WI38 (cell line): ENCODE measurements at regions not wholly inside any gene's neighbourhood (a gene's known extent, or its start where the extent isn't known, plus 50 kb on each side); places are given as distances from the start of the nearest gene placed in this dataset.

Experiments
- H3K4me3 ChIP-seq: 2 replicates; pipeline ENCODE4 v1.5.1; 2011; ENCODE audit warnings: low read depth, mild to moderate bottlenecking, control low read depth, low read length
- TF ChIP-seq, protein P1 (sequence below): IDR thresholded peaks from 2 replicates; pipeline ENCODE4 v1.5.1; 2012; ENCODE audit warnings: low read depth, mild to moderate bottlenecking, control low read depth, low read length

DNA sequence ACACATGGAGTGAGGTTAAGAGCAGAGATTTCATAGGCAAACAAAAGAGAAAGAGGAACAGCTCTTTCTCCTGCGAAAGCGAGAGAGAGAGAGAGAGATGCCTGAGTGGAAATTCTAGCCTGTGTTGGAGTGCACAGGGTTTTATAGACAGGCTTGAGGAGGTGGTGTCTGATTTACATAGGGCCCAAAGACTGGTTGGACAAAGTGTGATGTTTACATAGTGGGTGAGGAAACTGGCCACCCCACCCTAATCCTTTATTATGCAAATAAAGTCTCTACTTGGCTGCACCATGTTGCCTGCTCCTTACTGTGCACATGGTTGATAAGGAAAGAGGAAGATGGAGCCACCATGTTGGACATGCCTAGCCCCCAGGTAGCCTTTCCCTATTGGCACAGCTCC, 967.8 kb upstream of the SORCS1 start:
- H3K4me3 ChIP-seq = no peak overlapping the region
- TF ChIP-seq, protein P1, sequence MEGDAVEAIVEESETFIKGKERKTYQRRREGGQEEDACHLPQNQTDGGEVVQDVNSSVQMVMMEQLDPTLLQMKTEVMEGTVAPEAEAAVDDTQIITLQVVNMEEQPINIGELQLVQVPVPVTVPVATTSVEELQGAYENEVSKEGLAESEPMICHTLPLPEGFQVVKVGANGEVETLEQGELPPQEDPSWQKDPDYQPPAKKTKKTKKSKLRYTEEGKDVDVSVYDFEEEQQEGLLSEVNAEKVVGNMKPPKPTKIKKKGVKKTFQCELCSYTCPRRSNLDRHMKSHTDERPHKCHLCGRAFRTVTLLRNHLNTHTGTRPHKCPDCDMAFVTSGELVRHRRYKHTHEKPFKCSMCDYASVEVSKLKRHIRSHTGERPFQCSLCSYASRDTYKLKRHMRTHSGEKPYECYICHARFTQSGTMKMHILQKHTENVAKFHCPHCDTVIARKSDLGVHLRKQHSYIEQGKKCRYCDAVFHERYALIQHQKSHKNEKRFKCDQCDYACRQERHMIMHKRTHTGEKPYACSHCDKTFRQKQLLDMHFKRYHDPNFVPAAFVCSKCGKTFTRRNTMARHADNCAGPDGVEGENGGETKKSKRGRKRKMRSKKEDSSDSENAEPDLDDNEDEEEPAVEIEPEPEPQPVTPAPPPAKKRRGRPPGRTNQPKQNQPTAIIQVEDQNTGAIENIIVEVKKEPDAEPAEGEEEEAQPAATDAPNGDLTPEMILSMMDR = no peak

DNA sequence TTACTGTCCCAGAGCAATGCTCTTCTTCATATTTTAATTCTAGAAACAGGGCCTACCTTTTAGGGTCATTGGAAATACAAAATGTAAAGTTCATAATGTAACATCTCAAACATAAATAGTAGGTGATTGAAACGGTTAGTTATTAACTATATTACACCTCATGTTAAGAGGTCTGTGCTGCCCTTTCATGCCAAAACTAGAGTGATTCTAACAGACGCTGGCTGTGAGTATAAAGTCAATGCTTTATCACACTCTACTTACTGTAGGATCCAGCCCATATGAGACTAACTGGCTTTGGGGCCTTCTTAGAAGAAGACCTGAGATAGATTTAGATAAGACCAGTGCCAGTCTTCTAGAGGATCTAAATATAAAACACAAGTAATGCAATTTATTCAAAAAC, 966.1 kb upstream of the SORCS1 start:
- TF ChIP-seq, protein P1 = no peak
- H3K4me3 ChIP-seq = no peak overlapping the region

DNA sequence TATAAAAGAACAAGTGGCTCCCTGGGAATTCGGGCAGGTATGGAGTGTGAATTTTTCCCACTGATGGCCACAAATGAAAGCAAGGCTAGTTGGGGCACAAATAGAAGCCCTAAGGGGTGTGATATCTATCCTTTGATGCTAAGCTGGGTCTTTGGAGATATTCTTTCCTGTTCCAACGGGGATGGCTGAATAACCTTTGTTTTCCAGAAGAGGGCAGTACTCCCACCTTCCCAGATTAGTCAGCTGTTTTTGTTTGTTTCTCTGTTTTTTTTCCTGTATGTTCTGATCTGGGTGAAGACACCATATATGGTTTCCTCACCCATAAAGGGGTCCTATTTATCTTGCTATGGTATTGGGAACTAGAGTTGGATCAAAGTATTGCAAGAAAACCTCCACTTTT, 947.7 kb upstream of the SORCS1 start:
- TF ChIP-seq, protein P1 = no peak
- no peak overlapping the region for H3K4me3 ChIP-seq

DNA sequence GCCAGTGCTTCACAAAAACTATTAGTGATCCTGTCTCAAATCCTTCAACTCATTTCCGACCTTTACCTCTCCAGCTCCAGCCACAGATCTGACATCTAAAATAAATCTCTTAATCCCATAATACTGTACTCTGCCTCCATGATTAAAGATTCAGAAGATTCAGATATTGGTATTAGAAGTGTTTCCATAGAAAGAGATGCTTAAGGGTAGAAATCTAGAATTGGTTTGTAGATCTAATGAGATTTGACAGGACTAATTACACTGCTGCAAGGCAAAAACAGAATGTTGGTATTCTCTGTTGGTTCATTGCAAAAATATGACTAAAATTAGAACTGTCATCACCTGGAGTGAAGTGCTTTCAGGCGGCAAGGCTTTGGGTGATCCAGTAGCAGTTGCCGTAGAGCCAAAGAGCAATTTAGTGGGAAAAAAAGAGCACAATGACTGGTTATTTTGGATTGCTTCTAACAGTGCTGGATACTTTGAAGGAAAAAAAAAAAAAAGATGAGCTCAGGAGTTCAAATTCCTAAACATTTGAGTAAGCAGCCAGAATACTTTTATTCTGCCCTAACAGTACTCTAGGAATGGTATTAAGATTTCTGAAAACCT, 940.1 kb upstream of the SORCS1 start:
- TF ChIP-seq, protein P1 = no peak
- H3K4me3 ChIP-seq = no peak overlapping the region

DNA sequence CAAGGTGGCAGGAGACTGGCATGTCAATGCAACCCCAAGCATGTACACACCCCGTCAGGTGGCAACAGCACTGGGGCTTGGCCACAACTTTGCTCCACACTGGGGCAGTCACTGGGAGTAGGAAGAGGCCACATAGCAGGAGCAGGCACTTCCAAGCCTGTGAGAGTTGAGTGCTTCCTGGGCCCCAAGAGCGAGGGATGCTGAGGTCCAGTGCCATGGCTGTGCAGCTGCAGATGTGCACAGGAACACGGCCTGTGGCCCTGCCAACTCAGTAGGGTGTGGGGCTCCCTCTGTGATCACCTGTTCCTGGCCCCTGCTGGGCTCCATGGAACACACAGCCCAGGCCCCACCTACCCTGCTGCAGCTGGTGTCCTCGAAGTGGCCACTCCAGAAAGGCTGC, 932.8 kb upstream of the SORCS1 start:
- no peak overlapping the region for H3K4me3 ChIP-seq
- TF ChIP-seq, protein P1 = no peak

DNA sequence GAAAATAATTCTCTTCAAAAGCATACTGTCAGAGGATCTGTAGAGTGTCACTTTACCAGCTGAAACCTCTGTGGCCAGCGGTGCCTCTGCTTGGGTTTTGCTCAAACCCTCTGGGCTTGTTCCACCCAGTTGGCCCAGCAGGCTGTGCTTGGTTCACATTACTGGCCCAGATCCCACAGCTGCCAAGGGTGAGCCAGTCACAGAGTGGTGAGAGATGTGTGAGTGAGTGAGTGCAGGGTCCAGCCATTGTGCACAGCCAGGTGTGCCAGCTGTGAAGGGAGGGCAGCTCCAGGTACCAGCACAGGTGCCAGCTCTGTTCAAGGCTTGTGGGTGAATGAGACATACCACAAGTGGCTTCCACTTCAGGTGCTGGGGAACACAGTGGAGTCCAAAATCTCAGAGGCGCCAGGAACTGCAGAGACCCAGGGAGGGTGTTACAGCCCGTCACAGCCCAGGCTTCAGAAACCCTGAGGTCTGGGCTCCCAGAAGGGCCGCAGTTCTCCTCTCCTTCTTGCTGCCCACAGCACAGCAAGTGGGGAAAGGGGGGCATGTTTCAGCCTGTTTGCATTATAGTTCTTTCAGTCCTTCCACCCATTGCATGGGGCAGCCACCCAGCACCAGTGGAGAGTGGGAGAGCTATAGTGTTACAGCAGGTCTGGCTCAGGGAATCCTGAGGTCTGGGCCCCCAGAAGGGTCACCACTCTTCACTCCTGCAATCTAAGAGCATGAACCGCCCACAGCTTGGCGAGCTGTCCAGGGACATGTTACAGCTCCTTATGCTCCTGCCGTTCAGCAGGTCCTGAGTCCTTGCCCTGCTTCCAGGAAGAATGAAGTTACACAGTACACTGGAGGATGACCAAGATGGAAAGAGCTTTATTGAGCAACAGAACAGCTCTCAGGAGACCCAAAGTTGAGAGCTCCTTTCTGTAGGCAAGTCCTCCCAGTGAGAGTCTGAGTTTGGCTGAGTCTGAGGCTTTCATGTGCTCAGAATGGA, 931.7 kb upstream of the SORCS1 start:
- no peak overlapping the region for H3K4me3 ChIP-seq
- TF ChIP-seq, protein P1 = no peak

DNA sequence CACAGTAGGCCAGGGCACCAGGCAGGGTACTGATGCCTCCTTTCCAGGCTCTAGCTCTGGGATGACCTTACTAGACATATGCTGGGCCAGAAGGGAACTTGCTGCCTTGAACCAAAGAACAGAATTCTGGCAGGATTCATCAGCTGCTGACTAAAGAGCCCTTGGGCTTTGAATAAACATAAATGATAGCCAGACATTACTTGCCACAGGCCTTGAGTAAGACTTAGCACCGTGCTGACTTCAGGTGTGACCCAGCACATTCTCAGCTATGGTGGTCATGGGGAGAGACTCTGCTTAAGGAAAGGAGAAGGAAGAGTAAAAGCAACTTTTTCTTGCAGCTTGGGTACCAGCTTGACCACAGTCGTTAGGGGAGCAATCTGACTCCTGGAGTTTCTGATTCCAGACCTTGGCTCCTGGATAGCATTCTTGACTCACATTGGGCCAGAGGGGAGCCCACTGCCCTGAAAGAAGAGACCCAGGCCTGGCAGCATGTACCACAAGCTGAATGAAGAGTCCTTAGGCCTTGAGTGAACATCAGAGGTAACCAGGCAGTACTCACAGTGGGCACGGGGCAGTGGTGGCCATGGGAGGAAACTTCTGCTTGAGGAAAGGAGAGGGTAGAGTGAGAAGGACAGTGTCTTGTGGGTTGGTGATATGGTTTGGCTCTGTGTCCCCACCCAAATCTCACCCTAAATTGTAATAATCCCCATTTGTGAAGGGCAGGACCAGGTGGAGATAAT, 926.1 kb upstream of the SORCS1 start:
- H3K4me3 ChIP-seq = no peak overlapping the region
- TF ChIP-seq, protein P1 = no peak
